ENCODE measurements at regions not wholly inside any gene's neighbourhood (a gene's known extent, or its start where the extent isn't known, plus 50 kb on each side); places are given as distances from the start of the nearest gene placed in this dataset.

- Mint-ChIP-seq H3K27ac (ENCODE audit: unreplicated experiment) (no peak overlapping the region), H3K9me3 (ENCODE audit: unreplicated experiment) (peaks cover 1% of the 10 kb centered on the region), H3K4me1 (ENCODE audit: low read depth, unreplicated experiment) (no peaks in the 10 kb centered on the region), H3K4me3 (ENCODE audit: unreplicated experiment) (no peak overlapping the region), H3K36me3 (ENCODE audit: low read depth, unreplicated experiment) (no peaks in the 10 kb centered on the region), H3K27me3 (ENCODE audit: low read depth, unreplicated experiment) (peaks cover 50% of the 10 kb centered on the region)
- Histone ChIP-seq H4K20me1 (ENCODE audit: insufficient read depth, low read length) (no peaks in the 10 kb centered on the region), H3K4me2 (ENCODE audit: low read length) (no peak overlapping the region), H3K4me3 (ENCODE audit: insufficient read depth, low read depth, low read length) (no peak overlapping the region), H2AFZ (ENCODE audit: low read depth, low read length) (no peak overlapping the region), H3K27ac (ENCODE audit: low read depth, low read length) (no peak overlapping the region), H3K36me3 (ENCODE audit: insufficient read depth, low read length) (no peaks in the 10 kb centered on the region), H3K9me3 (ENCODE audit: insufficient read depth, low read depth, low read length) (no peaks in the 10 kb centered on the region), H3K4me1 (ENCODE audit: insufficient read depth, low read length) (no peaks in the 10 kb centered on the region), H3K79me2 (ENCODE audit: insufficient read depth, low read length) (no peaks in the 10 kb centered on the region), H3K9ac (ENCODE audit: low read length) (no peak overlapping the region), H3K27me3 (ENCODE audit: insufficient read depth, low read length) (no peaks in the 10 kb centered on the region)
- FAIRE-seq (no peak), DNase-seq (ENCODE audit: low read depth) (no peak)
- TF ChIP-seq CTCF (IDR thresholded peaks at IDR 0.05; ENCODE audit: insufficient read depth, low read depth, low read length) (no peak), EZH2 (IDR thresholded peaks at IDR 0.05; ENCODE audit: insufficient read depth, low read length) (no peak)
Observed at GRCh38 chr11:134879931-134880330, 467.9 kb upstream of the B3GAT1 start.

- Histone ChIP-seq H3K36me3 (ENCODE audit: insufficient read depth, low read length) (no peaks in the 10 kb centered on the region), H3K9ac (ENCODE audit: low read length) (no peak overlapping the region), H3K4me1 (ENCODE audit: insufficient read depth, low read length) (no peaks in the 10 kb centered on the region), H3K27ac (ENCODE audit: low read depth, low read length) (no peak overlapping the region), H3K27me3 (ENCODE audit: insufficient read depth, low read length) (no peaks in the 10 kb centered on the region), H3K4me2 (ENCODE audit: low read length) (no peak overlapping the region), H4K20me1 (ENCODE audit: insufficient read depth, low read length) (no peaks in the 10 kb centered on the region), H3K4me3 (ENCODE audit: insufficient read depth, low read depth, low read length) (no peak overlapping the region), H2AFZ (ENCODE audit: low read depth, low read length) (no peak overlapping the region), H3K79me2 (ENCODE audit: insufficient read depth, low read length) (no peaks in the 10 kb centered on the region), H3K9me3 (ENCODE audit: insufficient read depth, low read depth, low read length) (no peaks in the 10 kb centered on the region)
- no peaks in the 10 kb centered on the region for H3K36me3 Mint-ChIP-seq (ENCODE audit: low read depth, unreplicated experiment)
- peaks cover 52% of the 10 kb centered on the region for H3K27me3 Mint-ChIP-seq (ENCODE audit: low read depth, unreplicated experiment)
- FAIRE-seq (no peak), DNase-seq (ENCODE audit: low read depth) (no peak)
- H3K4me1 Mint-ChIP-seq (ENCODE audit: low read depth, unreplicated experiment) = no peaks in the 10 kb centered on the region
- no peak overlapping the region for H3K27ac Mint-ChIP-seq (ENCODE audit: unreplicated experiment)
- H3K4me3 Mint-ChIP-seq (ENCODE audit: unreplicated experiment) = no peak overlapping the region
- peaks cover 1% of the 10 kb centered on the region for H3K9me3 Mint-ChIP-seq (ENCODE audit: unreplicated experiment)
- TF ChIP-seq CTCF (IDR thresholded peaks at IDR 0.05; ENCODE audit: insufficient read depth, low read depth, low read length) = no peak
- TF ChIP-seq EZH2 (IDR thresholded peaks at IDR 0.05; ENCODE audit: insufficient read depth, low read length) = no peak
Observed at GRCh38 chr11:134879341-134879740, 467.3 kb upstream of the B3GAT1 start.

GRCh38 chr11:134878785-134879184, 466.7 kb upstream of the B3GAT1 start:
- Histone ChIP-seq H3K4me3 (ENCODE audit: insufficient read depth, low read depth, low read length) (no peak overlapping the region), H3K36me3 (ENCODE audit: insufficient read depth, low read length) (no peaks in the 10 kb centered on the region), H4K20me1 (ENCODE audit: insufficient read depth, low read length) (no peaks in the 10 kb centered on the region), H3K4me1 (ENCODE audit: insufficient read depth, low read length) (no peaks in the 10 kb centered on the region), H3K79me2 (ENCODE audit: insufficient read depth, low read length) (no peaks in the 10 kb centered on the region), H3K9ac (ENCODE audit: low read length) (no peak overlapping the region), H3K9me3 (ENCODE audit: insufficient read depth, low read depth, low read length) (no peaks in the 10 kb centered on the region), H3K27ac (ENCODE audit: low read depth, low read length) (no peak overlapping the region), H3K4me2 (ENCODE audit: low read length) (no peak overlapping the region), H3K27me3 (ENCODE audit: insufficient read depth, low read length) (no peaks in the 10 kb centered on the region), H2AFZ (ENCODE audit: low read depth, low read length) (no peak overlapping the region)
- H3K27ac Mint-ChIP-seq (ENCODE audit: unreplicated experiment) = no peak overlapping the region
- H3K4me1 Mint-ChIP-seq (ENCODE audit: low read depth, unreplicated experiment) = no peaks in the 10 kb centered on the region
- no peaks in the 10 kb centered on the region for H3K9me3 Mint-ChIP-seq (ENCODE audit: unreplicated experiment)
- H3K36me3 Mint-ChIP-seq (ENCODE audit: low read depth, unreplicated experiment) = no peaks in the 10 kb centered on the region
- H3K4me3 Mint-ChIP-seq (ENCODE audit: unreplicated experiment) = no peak overlapping the region
- H3K27me3 Mint-ChIP-seq (ENCODE audit: low read depth, unreplicated experiment) = peaks cover 50% of the 10 kb centered on the region
- DNase-seq (ENCODE audit: low read depth) = no peak
- TF ChIP-seq EZH2 (IDR thresholded peaks at IDR 0.05; ENCODE audit: insufficient read depth, low read length) (no peak), CTCF (IDR thresholded peaks at IDR 0.05; ENCODE audit: insufficient read depth, low read depth, low read length) (no peak)
- no peak for FAIRE-seq

All from astrocyte (in vitro differentiated cells and primary cell).